ENCODE measurements at regions not wholly inside any gene's neighbourhood (a gene's known extent, or its start where the extent isn't known, plus 50 kb on each side); places are given as distances from the start of the nearest gene placed in this dataset.

- H3K4me3 ChIP-seq (ENCODE audit: low read depth, low read length): no peak overlapping the region
- no peak for TF ChIP-seq CTCF (IDR thresholded peaks at IDR 0.05; ENCODE audit: insufficient read depth, low read depth, low read length, missing control alignments)
- no peak for DNase-seq (ENCODE audit: low read depth)
These were observed 1659.2 kb upstream of the FLRT2 start for GRCh38 chr14:83870546-83871270.

- no peak for TF ChIP-seq CTCF (IDR thresholded peaks at IDR 0.05; ENCODE audit: insufficient read depth, low read depth, low read length, missing control alignments)
- no peak for DNase-seq (ENCODE audit: low read depth)
These were observed 1656.3 kb upstream of the FLRT2 start for GRCh38 chr14:83873669-83874068.

GRCh38 chr14:83874662-83875061 is 1655.3 kb upstream of the FLRT2 start:
- DNase-seq (ENCODE audit: low read depth): peak; percentile 21
- H3K4me3 ChIP-seq (ENCODE audit: low read depth, low read length): no peak overlapping the region
- no peak for TF ChIP-seq CTCF (IDR thresholded peaks at IDR 0.05; ENCODE audit: insufficient read depth, low read depth, low read length, missing control alignments)

More at GRCh38 chr14:83873669-83874068, 1656.3 kb upstream of the FLRT2 start:
- H3K4me3 ChIP-seq (ENCODE audit: low read depth, low read length): no peak overlapping the region

GRCh38 chr14:83883732-83884131 is 1646.2 kb upstream of the FLRT2 start:
- TF ChIP-seq CTCF (IDR thresholded peaks at IDR 0.05; ENCODE audit: insufficient read depth, low read depth, low read length, missing control alignments): no peak
- H3K4me3 ChIP-seq (ENCODE audit: low read depth, low read length): no peak overlapping the region
- no peak for DNase-seq (ENCODE audit: low read depth)

DNA sequence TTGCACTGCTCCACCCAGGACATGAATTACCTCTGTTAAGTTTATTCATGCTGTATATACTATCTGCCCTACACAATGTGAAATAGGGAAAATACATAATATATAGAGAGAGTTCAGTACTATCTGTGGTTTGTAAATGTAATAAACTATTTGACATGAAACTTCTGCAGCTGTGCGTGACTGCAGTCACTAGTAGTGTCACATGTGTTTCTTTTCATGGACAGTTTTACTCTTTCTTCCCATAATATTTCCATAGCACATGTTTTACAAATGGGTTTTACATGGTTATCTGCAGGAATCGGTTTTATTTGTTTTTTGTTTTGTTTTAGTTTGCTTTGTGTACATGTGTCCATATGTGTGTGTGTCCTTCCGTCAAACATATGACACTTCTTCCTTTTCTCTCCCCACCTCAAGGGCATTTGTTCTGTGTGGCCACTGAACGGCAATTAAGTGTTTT is 1644.1 kb upstream of the FLRT2 start:
- no peak for DNase-seq (ENCODE audit: low read depth)
- TF ChIP-seq CTCF (IDR thresholded peaks at IDR 0.05; ENCODE audit: insufficient read depth, low read depth, low read length, missing control alignments): no peak
- no peak overlapping the region for H3K4me3 ChIP-seq (ENCODE audit: low read depth, low read length)

DNA sequence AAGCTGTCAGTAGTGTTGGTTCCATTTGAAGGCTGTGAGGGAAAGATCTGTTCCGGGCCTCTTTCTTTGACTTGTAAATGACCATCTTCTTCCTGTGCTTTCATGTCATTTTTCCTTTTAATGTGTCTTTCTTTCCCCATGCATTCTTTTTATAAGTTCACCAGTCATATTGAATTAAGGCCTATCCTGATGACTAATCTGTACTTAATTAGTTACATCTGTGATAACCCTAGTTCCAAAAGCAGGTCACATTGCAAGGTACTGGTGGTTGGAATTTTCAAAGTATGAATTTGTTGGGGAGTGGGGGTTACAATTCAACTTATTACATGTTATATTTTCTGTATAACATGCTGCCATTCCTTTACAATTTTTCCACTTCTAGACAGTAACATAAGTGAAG is 1642.1 kb upstream of the FLRT2 start:
- no peak for DNase-seq (ENCODE audit: low read depth)
- no peak for TF ChIP-seq CTCF (IDR thresholded peaks at IDR 0.05; ENCODE audit: insufficient read depth, low read depth, low read length, missing control alignments)
- H3K4me3 ChIP-seq (ENCODE audit: low read depth, low read length): no peak overlapping the region

GRCh38 chr14:83893447-83893846 is 1636.5 kb upstream of the FLRT2 start:
- no peak for DNase-seq (ENCODE audit: low read depth)
- H3K4me3 ChIP-seq (ENCODE audit: low read depth, low read length): no peak overlapping the region
- TF ChIP-seq CTCF (IDR thresholded peaks at IDR 0.05; ENCODE audit: insufficient read depth, low read depth, low read length, missing control alignments): no peak

All from GM12865 (cell line).